SK-N-SH (cell line): ENCODE measurements at regions not wholly inside any gene's neighbourhood (a gene's known extent, or its start where the extent isn't known, plus 50 kb on each side); places are given as distances from the start of the nearest gene placed in this dataset.
"Not testable (repeated sequence)": the region's sequence is repeated elsewhere in the genome, so short reads cannot be mapped to it uniquely, and the experiment has no call there.

Experiments used
- CTCF ChIA-PET: fragments of 300-600, 350-600 bp; formaldehyde crosslinking; extraction: SDS; loops from one replicate; lab custom pipeline; 2021; lab: Yijun Ruan, JAX
- POLR2A ChIA-PET: fragments of 350-600 bp; sonication (Branson Sonifier 250); formaldehyde crosslinking; extraction: SDS; loops from one replicate; lab custom pipeline; 2020; ENCODE audit warnings: antibody characterized with exemption, inconsistent platforms; lab: Yijun Ruan, JAX
- DNase-seq: peaks from one replicate; pipeline ENCODE4 v3.0.0; 2012
- H2AFZ ChIP-seq: fragments of 200-600 bp; sonication (generic); 2 replicates; pipeline ENCODE4 v1.8.1; 2016; ENCODE audit warnings: antibody characterized with exemption, mild to moderate bottlenecking, low read depth
- H3F3A ChIP-seq: fragments of 200-600 bp; sonication (generic); replicated peaks from 2 replicates; pipeline ENCODE3; 2016; ENCODE audit warnings: antibody characterized with exemption, mild to moderate bottlenecking; ENCODE audit not compliant: insufficient read depth
- H3K27ac ChIP-seq, 2 experiments: fragments of 200-500 bp in 1 of 2; fragments of 200-600 bp in 1 of 2; sonication (Bioruptor generic) in 1 of 2; sonication (generic), shearing (Covaris generic) in 1 of 2; 2 replicates each; pipeline versions ENCODE4 v1.5.1 to v1.6.1; 2014 to 2016; ENCODE audit warnings: low read depth in 2 of 2, inconsistent platforms in 1 of 2, low read length in 1 of 2, mild to moderate bottlenecking in 1 of 2, mixed read lengths in 1 of 2
- H3K27me3 ChIP-seq: fragments of 200-600 bp; sonication (generic), shearing (Covaris generic); 2 replicates; pipeline ENCODE4 v1.6.1; 2016; ENCODE audit warnings: mixed run types; ENCODE audit not compliant: insufficient read depth
- H3K36me3 ChIP-seq, 2 experiments: fragments of 200-500 bp in 1 of 2; fragments of 200-600 bp in 1 of 2; sonication (Bioruptor generic) in 1 of 2; sonication (generic) in 1 of 2; replicated peaks in 1 of 2; 2 replicates each; pipeline versions ENCODE3 to v1.5.1; 2014 to 2016; ENCODE audit warnings: low read length in 1 of 2, mild to moderate bottlenecking in 1 of 2; ENCODE audit not compliant: insufficient read depth in 2 of 2, control insufficient read depth in 1 of 2
- H3K4me1 ChIP-seq, 2 experiments: fragments of 200-500 bp in 1 of 2; fragments of 200-600 bp in 1 of 2; sonication (Bioruptor generic) in 1 of 2; sonication (generic), shearing (Covaris generic) in 1 of 2; 2 replicates each; pipeline versions ENCODE4 v1.5.1 to v1.6.1; 2014 to 2016; ENCODE audit warnings: low read depth in 1 of 2, low read length in 1 of 2, mixed run types in 1 of 2; ENCODE audit not compliant: insufficient read depth in 2 of 2, control insufficient read depth in 1 of 2
- H3K4me2 ChIP-seq: fragments of 200-600 bp; sonication (generic), shearing (Covaris generic); 2 replicates; pipeline ENCODE4 v1.6.1; 2017; ENCODE audit warnings: mixed run types
- H3K4me3 ChIP-seq, 2 experiments: fragments of 200-500 bp in 1 of 2; fragments of 200-600 bp in 1 of 2; sonication (Bioruptor generic) in 1 of 2; sonication (generic), shearing (Covaris generic) in 1 of 2; 2 replicates each; pipeline versions ENCODE4 v1.5.1 to v1.8.1; 2014 to 2016; ENCODE audit warnings: low read depth in 2 of 2, inconsistent platforms in 1 of 2, low read length in 1 of 2, mild to moderate bottlenecking in 1 of 2, mixed read lengths in 1 of 2, moderate library complexity in 1 of 2
- H3K79me2 ChIP-seq: fragments of 200-600 bp; sonication (generic); 2 replicates; pipeline ENCODE4 v1.8.1; 2017; ENCODE audit warnings: mild to moderate bottlenecking; ENCODE audit not compliant: insufficient read depth
- H3K9ac ChIP-seq: fragments of 200-600 bp; sonication (generic); 2 replicates; pipeline ENCODE4 v1.6.1; 2017; ENCODE audit warnings: mixed run types
- H3K9me2 ChIP-seq: fragments of 200-600 bp; sonication (generic); 2 replicates; pipeline ENCODE4 v1.6.1; 2017; ENCODE audit warnings: mixed run types
- H3K9me3 ChIP-seq: fragments of 200-600 bp; sonication (generic); 2 replicates; pipeline ENCODE4 v1.6.1; 2017; ENCODE audit warnings: mixed run types, mild to moderate bottlenecking, moderate library complexity
- H4K20me1 ChIP-seq: fragments of 200-600 bp; sonication (generic); 2 replicates; pipeline ENCODE4 v1.6.1; 2017; ENCODE audit warnings: mild to moderate bottlenecking, mixed run types; ENCODE audit not compliant: insufficient read depth
- CTCF ChIP-seq: fragments of 200-600 bp; sonication (generic); IDR thresholded peaks from 2 replicates; pipeline ENCODE4 v1.6.1; 2017; ENCODE audit warnings: antibody characterized with exemption, mild to moderate bottlenecking, moderate library complexity
- IRF3 ChIP-seq: fragments of 150-350 bp; IDR thresholded peaks from 2 replicates; pipeline ENCODE4 v1.6.1; 2016; ENCODE audit warnings: mild to moderate bottlenecking, low read depth, low read length
- JUND ChIP-seq: IDR thresholded peaks from 2 replicates; pipeline ENCODE4 v1.4.0; 2012
- MAX ChIP-seq: IDR thresholded peaks from 2 replicates; pipeline ENCODE4 v1.4.0; 2012; ENCODE audit warnings: low read depth
- NFIC ChIP-seq: IDR thresholded peaks from 2 replicates; pipeline ENCODE4 v1.4.0; 2012; ENCODE audit warnings: borderline replicate concordance
- POLR2AphosphoS5 ChIP-seq: IDR thresholded peaks from 2 replicates; pipeline ENCODE4 v1.6.1; 2012; ENCODE audit warnings: low read depth, low read length
- RAD21 ChIP-seq: IDR thresholded peaks from 2 replicates; pipeline ENCODE4 v1.6.1; 2012; ENCODE audit warnings: mild to moderate bottlenecking, low read length
- SIN3A ChIP-seq: IDR thresholded peaks from 2 replicates; pipeline ENCODE4 v1.6.1; 2012; ENCODE audit warnings: low read depth, mild to moderate bottlenecking, low read length, moderate library complexity, borderline replicate concordance
- USF2 ChIP-seq: fragments of 150-350 bp; IDR thresholded peaks from 2 replicates; pipeline ENCODE4 v1.6.1; 2017; ENCODE audit warnings: antibody characterized with exemption, low read length, low read depth, borderline replicate concordance
- ZBTB33 ChIP-seq: IDR thresholded peaks from 2 replicates; pipeline ENCODE4 v1.4.0; 2012; ENCODE audit warnings: low read depth, borderline replicate concordance
- WGBS: methylation state at CpG from one replicate; pipeline ENCODE4 v1.1.6; 2017; ENCODE audit warnings: low lambda C conversion rate; 5-methylcytosine and 5-hydroxymethylcytosine counted together

GRCh38 chr4:96407225-96407624 is 567.3 kb downstream of the PDHA2 start:
- H3K9me3 ChIP-seq = no peaks in the 10 kb centered on the region
- no peak overlapping the region for H3K4me3 ChIP-seq
- ChIA-PET POLR2A (no interaction called here), CTCF (interaction anchor here (1.2 to 1.3 kb wide), 2 partner anchors 13 to 15 kb away, joined by 3 read pairs; no protein-coding TSS in a partner anchor)
- H3K9ac ChIP-seq = no peak overlapping the region
- no peaks in the 10 kb centered on the region for H3K27me3 ChIP-seq
- no peak for DNase-seq
- no peaks in the 10 kb centered on the region for H3F3A ChIP-seq
- no peak overlapping the region for H3K4me2 ChIP-seq
- H4K20me1 ChIP-seq = no peaks in the 10 kb centered on the region
- 56% methylated on average over 4 of the region's 4 CpGs for WGBS
- no peak for TF ChIP-seq POLR2AphosphoS5
- no peak for TF ChIP-seq USF2
- TF ChIP-seq MAX = no peak
- TF ChIP-seq JUND = no peak
- TF ChIP-seq NFIC = no peak
- TF ChIP-seq CTCF = no peak
- no peak for TF ChIP-seq ZBTB33
- no peak for TF ChIP-seq SIN3A
- H3K4me1 ChIP-seq = no peaks in the 10 kb centered on the region
- H3K9me2 ChIP-seq = no peaks in the 10 kb centered on the region
- H3K27ac ChIP-seq = no peak overlapping the region
- H3K36me3 ChIP-seq = no peaks in the 10 kb centered on the region
- H2AFZ ChIP-seq = no peak overlapping the region
- no peaks in the 10 kb centered on the region for H3K79me2 ChIP-seq

GRCh38 chr4:96407738-96408463 is 568.0 kb downstream of the PDHA2 start:
- H3K4me2 ChIP-seq = no peak overlapping the region
- no peak overlapping the region for H3K27ac ChIP-seq
- POLR2A ChIA-PET = no interaction called here
- TF ChIP-seq RAD21 (no peak), IRF3 (no peak)
- TF ChIP-seq, all 33 proteins: peak for 0
- Histone ChIP-seq H3K9me2 (no peaks in the 10 kb centered on the region), H3K36me3 (no peaks in the 10 kb centered on the region), H3K4me3 (no peak overlapping the region), H3K79me2 (no peaks in the 10 kb centered on the region), H3K9ac (no peak overlapping the region), H3K9me3 (no peaks in the 10 kb centered on the region), H4K20me1 (no peaks in the 10 kb centered on the region), H2AFZ (no peak overlapping the region), H3K4me1 (no peaks in the 10 kb centered on the region), H3F3A (no peaks in the 10 kb centered on the region), H3K27me3 (no peaks in the 10 kb centered on the region)
- 66% methylated on average over 5 of the region's 5 CpGs for WGBS
- CTCF ChIA-PET = interaction anchor here (0.7 to 1.2 kb wide), 2 partner anchors 16 to 745 kb away, joined by 3 read pairs; no protein-coding TSS in a partner anchor
- no peak for DNase-seq

- CTCF ChIA-PET, H3K9me3 ChIP-seq, H2AFZ ChIP-seq, H3K9ac ChIP-seq, DNase-seq, POLR2A ChIA-PET, H3K4me1 ChIP-seq, H4K20me1 ChIP-seq, H3K27ac ChIP-seq, H3K9me2 ChIP-seq, H3F3A ChIP-seq, H3K79me2 ChIP-seq, H3K4me3 ChIP-seq, H3K27me3 ChIP-seq, H3K4me2 ChIP-seq, H3K36me3 ChIP-seq: not testable (repeated sequence)
- WGBS = 83% methylated on average over 13 of the region's 21 CpGs
These were observed 575.0 kb downstream of the PDHA2 start for GRCh38 chr4:96414853-96415252.
